ENCODE measurements at regions not wholly inside any gene's neighbourhood (a gene's known extent, or its start where the extent isn't known, plus 50 kb on each side); places are given as distances from the start of the nearest gene placed in this dataset.

DNA sequence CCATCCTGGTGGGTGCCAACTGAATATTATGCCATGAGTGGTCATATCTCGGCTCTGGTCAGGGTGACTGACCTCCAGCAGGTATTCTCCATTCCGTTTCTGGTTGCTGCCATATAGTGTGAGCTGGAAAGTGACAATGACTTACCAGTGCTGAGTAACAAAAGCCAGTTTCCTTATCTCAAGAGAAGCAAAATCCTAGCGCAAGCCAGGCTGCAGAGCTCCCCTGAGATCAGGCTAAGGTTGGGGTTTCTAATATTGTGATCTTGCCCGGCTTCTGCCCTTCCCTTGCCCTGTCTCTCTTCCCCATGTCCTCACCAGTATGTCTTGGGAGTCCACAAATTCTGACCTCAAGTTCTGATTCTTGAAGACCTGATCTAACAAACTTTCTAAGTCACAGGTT is 271.3 kb upstream of the SPTLC3 start:
- TF ChIP-seq EZH2 (IDR thresholded peaks at IDR 0.05; ENCODE audit: borderline replicate concordance, low read length) = no peak
- TF ChIP-seq, protein P1, sequence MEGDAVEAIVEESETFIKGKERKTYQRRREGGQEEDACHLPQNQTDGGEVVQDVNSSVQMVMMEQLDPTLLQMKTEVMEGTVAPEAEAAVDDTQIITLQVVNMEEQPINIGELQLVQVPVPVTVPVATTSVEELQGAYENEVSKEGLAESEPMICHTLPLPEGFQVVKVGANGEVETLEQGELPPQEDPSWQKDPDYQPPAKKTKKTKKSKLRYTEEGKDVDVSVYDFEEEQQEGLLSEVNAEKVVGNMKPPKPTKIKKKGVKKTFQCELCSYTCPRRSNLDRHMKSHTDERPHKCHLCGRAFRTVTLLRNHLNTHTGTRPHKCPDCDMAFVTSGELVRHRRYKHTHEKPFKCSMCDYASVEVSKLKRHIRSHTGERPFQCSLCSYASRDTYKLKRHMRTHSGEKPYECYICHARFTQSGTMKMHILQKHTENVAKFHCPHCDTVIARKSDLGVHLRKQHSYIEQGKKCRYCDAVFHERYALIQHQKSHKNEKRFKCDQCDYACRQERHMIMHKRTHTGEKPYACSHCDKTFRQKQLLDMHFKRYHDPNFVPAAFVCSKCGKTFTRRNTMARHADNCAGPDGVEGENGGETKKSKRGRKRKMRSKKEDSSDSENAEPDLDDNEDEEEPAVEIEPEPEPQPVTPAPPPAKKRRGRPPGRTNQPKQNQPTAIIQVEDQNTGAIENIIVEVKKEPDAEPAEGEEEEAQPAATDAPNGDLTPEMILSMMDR (conservative IDR thresholded peaks at IDR 0.05 in 1 of 2, IDR thresholded peaks at IDR 0.05 in 1 of 2; ENCODE audit: extremely low read depth in 1 of 2, insufficient read depth in 1 of 2, low read depth in 1 of 2, low read length in 2 of 2) = no peak
